ENCODE measurements at regions not wholly inside any gene's neighbourhood (a gene's known extent, or its start where the extent isn't known, plus 50 kb on each side); places are given as distances from the start of the nearest gene placed in this dataset.

DNA sequence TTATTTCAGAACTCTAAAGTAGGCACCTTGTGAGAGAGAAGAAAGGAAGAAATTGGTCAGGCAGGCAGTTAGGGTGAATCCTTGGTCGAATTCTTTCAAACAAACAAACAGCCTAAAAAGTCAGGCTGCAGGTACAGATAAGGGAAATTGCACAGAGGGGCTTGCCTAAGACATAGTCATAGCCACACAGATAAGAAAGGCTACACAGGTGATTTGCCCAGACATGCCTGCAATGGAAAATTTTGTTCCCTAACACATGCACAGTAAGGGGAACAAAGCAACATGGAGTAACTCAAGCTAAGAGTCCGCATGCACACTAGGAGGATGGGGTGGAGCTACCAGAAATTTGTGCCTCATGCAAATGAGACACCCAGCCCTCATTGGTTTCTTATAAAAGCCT, 91.4 kb upstream of the TUSC7 start:
- no peak for DNase-seq (ENCODE audit: extremely low read depth, low read depth)
- H3K4me3 ChIP-seq (replicated peaks; ENCODE audit: low read depth, low read length), result no peak overlapping the region
- TF ChIP-seq, protein P1, sequence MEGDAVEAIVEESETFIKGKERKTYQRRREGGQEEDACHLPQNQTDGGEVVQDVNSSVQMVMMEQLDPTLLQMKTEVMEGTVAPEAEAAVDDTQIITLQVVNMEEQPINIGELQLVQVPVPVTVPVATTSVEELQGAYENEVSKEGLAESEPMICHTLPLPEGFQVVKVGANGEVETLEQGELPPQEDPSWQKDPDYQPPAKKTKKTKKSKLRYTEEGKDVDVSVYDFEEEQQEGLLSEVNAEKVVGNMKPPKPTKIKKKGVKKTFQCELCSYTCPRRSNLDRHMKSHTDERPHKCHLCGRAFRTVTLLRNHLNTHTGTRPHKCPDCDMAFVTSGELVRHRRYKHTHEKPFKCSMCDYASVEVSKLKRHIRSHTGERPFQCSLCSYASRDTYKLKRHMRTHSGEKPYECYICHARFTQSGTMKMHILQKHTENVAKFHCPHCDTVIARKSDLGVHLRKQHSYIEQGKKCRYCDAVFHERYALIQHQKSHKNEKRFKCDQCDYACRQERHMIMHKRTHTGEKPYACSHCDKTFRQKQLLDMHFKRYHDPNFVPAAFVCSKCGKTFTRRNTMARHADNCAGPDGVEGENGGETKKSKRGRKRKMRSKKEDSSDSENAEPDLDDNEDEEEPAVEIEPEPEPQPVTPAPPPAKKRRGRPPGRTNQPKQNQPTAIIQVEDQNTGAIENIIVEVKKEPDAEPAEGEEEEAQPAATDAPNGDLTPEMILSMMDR (IDR thresholded peaks at IDR 0.05; ENCODE audit: low read depth, low read length, missing control alignments), result no peak

DNA sequence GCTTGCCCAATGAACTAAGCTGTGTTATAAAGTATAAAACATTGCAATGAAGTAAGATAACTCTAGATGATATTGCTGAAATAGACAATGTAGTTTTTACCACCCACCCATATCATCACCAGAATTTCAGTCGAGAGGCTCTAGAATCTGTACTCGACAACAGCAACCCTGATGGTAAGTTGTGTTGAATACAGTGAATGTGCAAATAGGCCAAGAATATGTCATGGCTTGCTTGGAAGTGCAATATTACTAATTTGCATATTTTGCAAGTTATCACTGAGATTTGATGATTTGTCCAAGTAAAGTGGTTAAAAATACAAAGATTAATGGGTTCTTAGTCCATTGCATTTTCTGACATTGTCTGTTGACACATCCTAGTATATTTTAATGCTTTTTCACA, 90.6 kb upstream of the TUSC7 start:
- no peak for DNase-seq (ENCODE audit: extremely low read depth, low read depth)
- TF ChIP-seq, protein P1 (IDR thresholded peaks at IDR 0.05; ENCODE audit: low read depth, low read length, missing control alignments), result no peak
- no peak overlapping the region for H3K4me3 ChIP-seq (replicated peaks; ENCODE audit: low read depth, low read length)

DNA sequence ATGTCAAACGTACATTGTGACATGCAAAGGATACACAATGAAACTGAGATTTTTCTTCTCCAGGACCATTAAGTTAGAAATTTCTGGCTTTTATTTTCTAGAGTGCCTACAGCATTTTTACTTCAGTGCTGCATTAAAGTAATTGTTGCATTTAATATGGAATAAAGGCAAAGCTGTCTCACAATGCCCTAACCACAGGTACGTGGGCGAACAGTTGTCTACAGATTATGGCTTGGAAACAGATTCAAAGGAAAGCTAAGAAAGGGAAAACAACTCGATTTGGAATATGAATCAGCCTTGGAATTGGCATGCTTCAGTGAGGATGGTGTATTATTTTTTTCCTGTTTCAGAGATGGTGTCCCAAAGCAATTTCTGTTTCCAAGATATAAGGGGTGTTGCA, 79.1 kb upstream of the TUSC7 start:
- TF ChIP-seq, protein P1 (IDR thresholded peaks at IDR 0.05; ENCODE audit: low read depth, low read length, missing control alignments), result no peak
- H3K4me3 ChIP-seq (replicated peaks; ENCODE audit: low read depth, low read length), result no peak overlapping the region
- no peak for DNase-seq (ENCODE audit: extremely low read depth, low read depth)

DNA sequence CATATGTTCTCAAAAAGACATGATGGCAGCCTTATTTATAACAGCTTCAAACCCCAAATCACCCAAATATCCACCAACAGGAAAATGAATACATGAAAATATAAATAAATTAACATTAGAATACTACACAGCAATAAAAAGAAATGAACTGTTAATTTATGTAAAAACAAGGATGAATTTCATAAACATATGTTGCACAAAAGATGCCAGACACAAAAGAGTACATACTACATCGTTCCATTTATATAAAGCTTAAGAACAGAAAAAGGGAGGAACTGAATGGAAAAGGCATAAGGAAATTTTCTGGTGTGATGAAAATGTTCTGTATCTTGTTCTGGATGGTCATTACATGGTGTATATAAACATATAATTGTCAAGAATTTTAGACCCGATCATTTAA, 69.9 kb upstream of the TUSC7 start:
- H3K4me3 ChIP-seq (replicated peaks; ENCODE audit: low read depth, low read length), result no peak overlapping the region
- DNase-seq (ENCODE audit: extremely low read depth, low read depth), result no peak
- TF ChIP-seq, protein P1 (IDR thresholded peaks at IDR 0.05; ENCODE audit: low read depth, low read length, missing control alignments), result no peak

DNA sequence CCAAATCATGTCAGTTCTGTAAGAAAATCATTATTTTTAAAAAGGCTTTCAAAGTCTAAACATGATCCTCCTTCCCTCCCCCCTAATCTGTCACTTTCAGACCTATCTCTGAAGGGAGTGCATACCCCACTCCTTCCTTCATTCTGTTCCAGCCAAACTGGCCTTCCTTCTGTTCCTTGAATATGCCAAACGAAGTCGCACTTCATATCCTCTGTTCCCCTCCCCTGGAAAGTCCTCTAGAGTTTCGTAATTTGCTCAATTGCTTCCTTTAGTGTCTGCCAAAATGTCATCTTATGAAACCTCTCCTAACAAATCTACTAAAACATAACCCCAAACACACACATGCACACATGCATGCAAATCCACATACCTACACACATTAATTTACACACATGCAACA, 69.5 kb upstream of the TUSC7 start:
- TF ChIP-seq, protein P1 (IDR thresholded peaks at IDR 0.05; ENCODE audit: low read depth, low read length, missing control alignments), result no peak
- H3K4me3 ChIP-seq (replicated peaks; ENCODE audit: low read depth, low read length), result no peak overlapping the region
- no peak for DNase-seq (ENCODE audit: extremely low read depth, low read depth)

DNA sequence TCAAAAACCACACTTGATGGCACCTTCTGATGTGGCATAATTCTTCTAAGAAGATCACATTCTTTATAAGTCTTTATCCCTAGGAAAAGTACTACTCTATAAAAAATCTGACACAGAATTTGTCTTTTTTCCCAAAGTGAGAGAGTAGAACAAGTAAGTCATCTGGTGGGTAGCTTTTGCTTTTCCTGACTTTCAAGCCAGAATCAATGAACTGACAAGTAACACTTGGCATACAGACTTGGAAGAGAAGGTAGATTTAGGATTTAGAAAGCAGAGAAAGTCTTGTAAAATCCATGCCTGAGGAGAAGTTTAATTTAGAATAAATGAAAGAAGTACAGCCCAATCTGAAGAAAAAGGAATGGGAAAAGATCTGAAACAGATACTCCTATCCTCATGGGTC, 66.6 kb upstream of the TUSC7 start:
- H3K4me3 ChIP-seq (replicated peaks; ENCODE audit: low read depth, low read length), result no peak overlapping the region
- no peak for DNase-seq (ENCODE audit: extremely low read depth, low read depth)
- TF ChIP-seq, protein P1 (IDR thresholded peaks at IDR 0.05; ENCODE audit: low read depth, low read length, missing control alignments), result no peak

DNA sequence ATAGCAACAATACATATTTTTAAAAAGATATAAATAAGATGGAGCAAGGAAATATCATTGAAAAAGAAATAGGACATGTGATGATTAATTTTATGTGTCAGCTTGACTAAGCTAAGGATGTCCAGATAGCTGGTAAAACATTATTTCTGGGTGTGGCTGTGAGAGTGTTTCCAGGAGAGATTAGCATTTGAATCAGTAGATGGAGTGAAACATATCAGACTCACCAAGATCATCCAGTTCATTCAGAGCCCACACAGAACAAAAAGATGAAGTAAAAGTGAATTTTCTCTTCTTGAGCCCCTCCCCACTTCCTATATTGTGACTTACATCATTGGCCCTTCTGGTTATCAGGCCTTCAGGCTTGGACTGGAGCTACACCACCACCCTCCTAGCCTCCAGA, 61.6 kb upstream of the TUSC7 start:
- TF ChIP-seq, protein P1 (IDR thresholded peaks at IDR 0.05; ENCODE audit: low read depth, low read length, missing control alignments), result no peak
- no peak overlapping the region for H3K4me3 ChIP-seq (replicated peaks; ENCODE audit: low read depth, low read length)
- no peak for DNase-seq (ENCODE audit: extremely low read depth, low read depth)
